GM23248 (cell line): ENCODE measurements at regions not wholly inside any gene's neighbourhood (a gene's known extent, or its start where the extent isn't known, plus 50 kb on each side); places are given as distances from the start of the nearest gene placed in this dataset.
"Not testable (repeated sequence)": the region's sequence is repeated elsewhere in the genome, so short reads cannot be mapped to it uniquely, and the experiment has no call there.

Source experiments
- EZH2 ChIP-seq: fragments of 200-600 bp; sonication (generic); IDR thresholded peaks from 2 replicates; pipeline ENCODE4 v1.6.1; 2018; ENCODE audit warnings: antibody characterized with exemption, mild to moderate bottlenecking; ENCODE audit not compliant: insufficient read depth, poor library complexity, severe bottlenecking
- EZH2phosphoT487 ChIP-seq: fragments of 200-600 bp; sonication (generic); IDR thresholded peaks from 2 replicates; pipeline ENCODE4 v1.6.1; 2018; ENCODE audit warnings: antibody characterized with exemption, moderate library complexity, mild to moderate bottlenecking, low read depth; ENCODE audit not compliant: insufficient read depth

DNA sequence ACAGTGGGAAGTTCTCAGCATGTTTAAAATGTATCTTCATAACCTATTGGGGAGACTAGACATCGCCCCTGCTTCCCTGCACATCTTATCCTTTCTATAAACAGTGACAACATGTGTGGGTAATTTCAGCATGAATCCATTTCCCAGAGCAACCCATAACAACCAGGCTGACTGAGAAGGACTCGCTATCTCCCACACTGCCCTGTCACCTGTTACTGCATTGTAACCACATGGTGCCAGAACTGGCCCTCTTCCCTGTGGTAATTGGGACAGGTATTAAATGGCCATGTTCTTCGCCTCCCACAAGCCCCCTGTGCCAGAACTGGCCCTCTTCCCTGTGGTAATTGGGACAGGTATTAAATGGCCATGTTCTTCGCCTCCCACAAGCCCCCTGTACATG lies 71.5 kb upstream of the PPARGC1A start:
- not testable (repeated sequence) for TF ChIP-seq EZH2, EZH2phosphoT487
